HCT116 (cell line): ENCODE measurements at regions not wholly inside any gene's neighbourhood (a gene's known extent, or its start where the extent isn't known, plus 50 kb on each side); places are given as distances from the start of the nearest gene placed in this dataset.

Source experiments
- ATAC-seq: fragments of 200-7000 bp; cut with Tn5 transposase; 2 replicates; pipeline ENCODE4 v1.9.1; 2020; ENCODE audit warnings: mild to moderate bottlenecking, moderate library complexity
- BruUV-seq: library from RNA; stranded (reverse); fragments of 400-500 nt; replicated peaks from 2 replicates; lab custom pipeline; 2021; lab: Mats Ljungman, UMichigan
- CTCF ChIA-PET: fragments of 300-600 bp; sonication (Branson Sonifier 250); formaldehyde crosslinking; loops from one replicate; lab custom pipeline; 2021; ENCODE audit warnings: antibody characterized with exemption; lab: Charles Lee
- POLR2A ChIA-PET: fragments of 300-600, 350-600 bp; sonication (Branson Sonifier 250); formaldehyde crosslinking; loops from one replicate; lab custom pipeline; 2021; ENCODE audit warnings: antibody characterized with exemption; lab: Charles Lee
- RAD21 ChIA-PET, 2 experiments: fragments of 300-600 bp; sonication (Branson Sonifier 250); formaldehyde crosslinking; loops; one replicate each; lab custom pipeline; 2023; ENCODE audit warnings: low total read pairs in 2 of 2; ENCODE audit not compliant: uncharacterized antibody in 2 of 2, unreplicated experiment in 2 of 2, low non-redundant PET in 1 of 2; lab: Charles Lee
- DNase-seq: peaks from one replicate; pipeline ENCODE4 v3.0.0-alpha.2; 2010; ENCODE audit warnings: low read depth, low spot score
- H2AFZ ChIP-seq: fragments of 200-600 bp; shearing (Covaris generic), sonication (generic); 2 replicates; pipeline ENCODE4 v1.6.1; 2017; ENCODE audit warnings: low read depth, mixed run types, mixed read lengths, antibody characterized with exemption, low read length; ENCODE audit not compliant: poor library complexity, severe bottlenecking
- H3K27ac ChIP-seq: 2 replicates; pipeline ENCODE4 v1.5.1; 2012; ENCODE audit warnings: low read depth, low read length
- H3K27me3 ChIP-seq: fragments of 200-600 bp; sonication (generic); 2 replicates; pipeline ENCODE4 v1.6.1; 2016; ENCODE audit warnings: mixed run types, low read length, mixed read lengths; ENCODE audit not compliant: insufficient read depth
- H3K36me3 ChIP-seq, 2 experiments: fragments of 200-500 bp in 1 of 2; fragments of 200-600 bp in 1 of 2; sonication (Bioruptor generic) in 1 of 2; sonication (generic) in 1 of 2; 2 replicates each; pipeline versions ENCODE4 v1.5.1 to v1.6.1; 2014 to 2016; ENCODE audit warnings: low read length in 2 of 2, inconsistent platforms in 1 of 2, mixed read lengths in 1 of 2, mixed run types in 1 of 2; ENCODE audit not compliant: insufficient read depth in 2 of 2, control insufficient read depth in 1 of 2
- H3K4me1 ChIP-seq, 2 experiments: fragments of 200-600 bp in 1 of 2; sonication (generic) in 1 of 2; 2 replicates each; pipeline versions ENCODE4 v1.5.1 to v1.6.1; 2012 to 2017; ENCODE audit warnings: low read length in 2 of 2, inconsistent platforms in 1 of 2, mild to moderate bottlenecking in 1 of 2, mixed read lengths in 1 of 2, mixed run types in 1 of 2, moderate library complexity in 1 of 2; ENCODE audit not compliant: insufficient read depth in 2 of 2, control insufficient read depth in 1 of 2
- H3K4me2 ChIP-seq: fragments of 200-600 bp; sonication (generic); 2 replicates; pipeline ENCODE4 v1.6.1; 2017; ENCODE audit warnings: mixed run types, low read length, mixed read lengths
- H3K4me3 ChIP-seq, 2 experiments: fragments of 200-600 bp in 1 of 2; sonication (generic) in 1 of 2; replicated peaks in 1 of 2; 2 replicates each; pipeline ENCODE4 v1.5.1; 2011 to 2016; ENCODE audit warnings: low read length in 2 of 2, control low read depth in 1 of 2, low read depth in 1 of 2, mild to moderate bottlenecking in 1 of 2, mixed read lengths in 1 of 2, mixed run types in 1 of 2
- H3K79me2 ChIP-seq: fragments of 200-600 bp; sonication (generic); 2 replicates; pipeline ENCODE4 v1.6.1; 2017; ENCODE audit warnings: mild to moderate bottlenecking, mixed run types, low read length, moderate library complexity, mixed read lengths; ENCODE audit not compliant: insufficient read depth
- H3K9ac ChIP-seq: fragments of 200-600 bp; sonication (generic); 2 replicates; pipeline ENCODE4 v1.6.1; 2016; ENCODE audit warnings: low read length, mixed read lengths
- H3K9me2 ChIP-seq: fragments of 200-600 bp; sonication (generic), shearing (Covaris generic); 2 replicates; pipeline ENCODE4 v1.6.1; 2017; ENCODE audit warnings: mixed run types, mild to moderate bottlenecking, moderate library complexity; ENCODE audit not compliant: insufficient read depth
- H3K9me3 ChIP-seq, 2 experiments: fragments of 200-500 bp in 1 of 2; fragments of 200-600 bp in 1 of 2; sonication (Bioruptor generic) in 1 of 2; sonication (generic) in 1 of 2; 2 replicates each; pipeline ENCODE4 v1.6.1; 2014 to 2017; ENCODE audit warnings: low read length in 2 of 2, mixed read lengths in 2 of 2, inconsistent platforms in 1 of 2, low read depth in 1 of 2, mild to moderate bottlenecking in 1 of 2, mixed run types in 1 of 2, moderate library complexity in 1 of 2; ENCODE audit not compliant: control insufficient read depth in 1 of 2, insufficient read depth in 1 of 2
- H4K20me1 ChIP-seq: fragments of 200-600 bp; sonication (generic), shearing (Covaris generic); 2 replicates; pipeline ENCODE4 v1.6.1; 2017; ENCODE audit warnings: mixed run types, mild to moderate bottlenecking, moderate library complexity; ENCODE audit not compliant: insufficient read depth
- ATF3 ChIP-seq: IDR thresholded peaks from 2 replicates; pipeline ENCODE4 v1.6.1; 2012
- CEBPB ChIP-seq: IDR thresholded peaks from 2 replicates; pipeline ENCODE4 v1.6.1; 2012; ENCODE audit warnings: low read depth
- CTCF ChIP-seq, 3 experiments: fragments of 200-600 bp in 1 of 3; sonication (generic) in 1 of 3; IDR thresholded peaks in 2 of 3; conservative IDR thresholded peaks in 1 of 3; 2 replicates each; pipeline ENCODE4 v1.5.1; 2012 to 2017; ENCODE audit warnings: low read depth in 2 of 3, low read length in 2 of 3, antibody characterized with exemption in 1 of 3, borderline replicate concordance in 1 of 3, control low read depth in 1 of 3, mild to moderate bottlenecking in 1 of 3, mixed read lengths in 1 of 3, mixed run types in 1 of 3, moderate library complexity in 1 of 3; ENCODE audit not compliant: insufficient read depth in 1 of 3
- EZH2phosphoT487 ChIP-seq: fragments of 200-600 bp; IDR thresholded peaks from 2 replicates; pipeline ENCODE4 v1.6.1; 2018; ENCODE audit warnings: antibody characterized with exemption, borderline replicate concordance
- POLR2AphosphoS5 ChIP-seq: IDR thresholded peaks from 2 replicates; pipeline ENCODE4 v1.6.1; 2011; ENCODE audit warnings: mild to moderate bottlenecking, low read depth, low read length, moderate library complexity
- RAD21 ChIP-seq: IDR thresholded peaks from 2 replicates; pipeline ENCODE4 v1.6.1; 2012; ENCODE audit warnings: low read depth, mild to moderate bottlenecking
- SIN3A ChIP-seq: IDR thresholded peaks from 2 replicates; pipeline ENCODE4 v1.6.1; 2012; ENCODE audit warnings: low read depth
- SP1 ChIP-seq: IDR thresholded peaks from 2 replicates; pipeline ENCODE4 v1.6.1; 2012; ENCODE audit warnings: low read depth
- intact Hi-C: fragments of 100-400 bp; cut with micrococcal nuclease; formaldehyde crosslinking; loops from 2 replicates; pipeline ENCODE4 v1.10.0; 2022
- TF ChIP-seq, protein P1 (sequence below): IDR thresholded peaks from 2 replicates; pipeline ENCODE4 v1.6.1; 2011; ENCODE audit warnings: mild to moderate bottlenecking, low read length, moderate library complexity; ENCODE audit not compliant: insufficient replicate concordance; ENCODE audit errors: extremely low read depth

DNA sequence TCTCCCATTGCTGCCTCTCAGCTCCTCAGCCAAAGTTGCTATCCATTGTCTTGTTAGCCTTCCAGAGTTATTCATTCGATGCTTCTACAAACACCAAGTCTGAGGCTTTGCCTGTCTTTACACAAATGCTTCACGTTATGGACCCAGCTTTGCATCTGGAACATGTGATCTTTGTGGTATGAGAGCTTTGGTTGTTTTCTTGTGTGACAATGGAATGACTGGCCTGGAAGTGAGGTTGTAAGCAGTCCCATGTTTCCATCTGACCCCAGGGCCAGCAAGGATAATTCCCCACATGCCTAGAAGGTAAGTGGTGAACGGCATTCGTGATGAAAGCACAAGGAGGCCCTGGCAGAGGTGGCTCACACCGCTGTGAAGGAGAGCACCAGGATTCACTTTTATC lies 866.7 kb upstream of the TMEM132C start:
- Histone ChIP-seq H3K4me2 (no peak overlapping the region), H3K27ac (no peak overlapping the region), H2AFZ (no peak overlapping the region), H3K9me2 (no peaks in the 10 kb centered on the region), H3K79me2 (no peaks in the 10 kb centered on the region), H3K4me3 (no peak overlapping the region), H3K36me3 (no peaks in the 10 kb centered on the region), H3K9ac (no peak overlapping the region), H4K20me1 (no peaks in the 10 kb centered on the region), H3K27me3 (no peaks in the 10 kb centered on the region), H3K4me1 (0 out of 4 replicates have a peak, but pooled peaks cover 0 to 4% of the 10 kb centered on the region in 2 experiments), H3K9me3 (no peaks in the 10 kb centered on the region)
- ChIA-PET CTCF (no interaction called here), RAD21 (interaction anchor here in 1 of 2 experiments (0.5 kb wide), 1 partner anchor 346 kb away, joined by 3 read pairs; no protein-coding TSS in a partner anchor), POLR2A (no interaction called here)
- no peak for ATAC-seq
- no TSS peak for BruUV-seq
- TF ChIP-seq POLR2AphosphoS5 (no peak), ATF3 (no peak), CEBPB (no peak), SIN3A (no peak), EZH2phosphoT487 (no peak), RAD21 (no peak), CTCF (IDR thresholded peaks at IDR 0.05 in 2 of 3, conservative IDR thresholded peaks at IDR 0.05 in 1 of 3; ENCODE audit: borderline replicate concordance in 1 of 3, insufficient read depth in 1 of 3, low read depth in 2 of 3, low read length in 2 of 3) (no peak), SP1 (no peak)
- TF ChIP-seq, protein P1, sequence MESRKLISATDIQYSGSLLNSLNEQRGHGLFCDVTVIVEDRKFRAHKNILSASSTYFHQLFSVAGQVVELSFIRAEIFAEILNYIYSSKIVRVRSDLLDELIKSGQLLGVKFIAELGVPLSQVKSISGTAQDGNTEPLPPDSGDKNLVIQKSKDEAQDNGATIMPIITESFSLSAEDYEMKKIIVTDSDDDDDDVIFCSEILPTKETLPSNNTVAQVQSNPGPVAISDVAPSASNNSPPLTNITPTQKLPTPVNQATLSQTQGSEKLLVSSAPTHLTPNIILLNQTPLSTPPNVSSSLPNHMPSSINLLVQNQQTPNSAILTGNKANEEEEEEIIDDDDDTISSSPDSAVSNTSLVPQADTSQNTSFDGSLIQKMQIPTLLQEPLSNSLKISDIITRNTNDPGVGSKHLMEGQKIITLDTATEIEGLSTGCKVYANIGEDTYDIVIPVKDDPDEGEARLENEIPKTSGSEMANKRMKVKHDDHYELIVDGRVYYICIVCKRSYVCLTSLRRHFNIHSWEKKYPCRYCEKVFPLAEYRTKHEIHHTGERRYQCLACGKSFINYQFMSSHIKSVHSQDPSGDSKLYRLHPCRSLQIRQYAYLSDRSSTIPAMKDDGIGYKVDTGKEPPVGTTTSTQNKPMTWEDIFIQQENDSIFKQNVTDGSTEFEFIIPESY = no peak
- no peak for DNase-seq
- intact Hi-C loops = no loop called here
